Activated CD8-positive, alpha-beta memory T cell treated with anti-CD3 and anti-CD28 coated beads for 24 hours (primary cell): ENCODE measurements at regions not wholly inside any gene's neighbourhood (a gene's known extent, or its start where the extent isn't known, plus 50 kb on each side); places are given as distances from the start of the nearest gene placed in this dataset.
"Not testable (repeated sequence)": the region's sequence is repeated elsewhere in the genome, so short reads cannot be mapped to it uniquely, and the experiment has no call there.

Experiments
- DNase-seq: peaks from one replicate; pipeline ENCODE4 v3.0.0-alpha.2; 2020

- not testable (repeated sequence) for DNase-seq
Observed at GRCh38 chr22:22117864-22118544, 126.6 kb upstream of the VPREB1 start.

GRCh38 chr22:22116997-22117770 is 127.4 kb upstream of the VPREB1 start:
- not testable (repeated sequence) for DNase-seq

GRCh38 chr22:22113701-22114100 is 130.9 kb upstream of the VPREB1 start:
- DNase-seq, result no peak

- DNase-seq, result no peak
Observed at GRCh38 chr22:22112533-22113294, 130.1 kb upstream of the TOP3B start.

- no peak for DNase-seq
Observed at GRCh38 chr22:22111983-22112382, 129.4 kb upstream of the TOP3B start.

- DNase-seq, result no peak
Observed at GRCh38 chr22:22111267-22111751, 128.7 kb upstream of the TOP3B start.

- no peak for DNase-seq
Observed at GRCh38 chr22:22110548-22111266, 128.1 kb upstream of the TOP3B start.

GRCh38 chr22:22109693-22110466 is 127.3 kb upstream of the TOP3B start:
- DNase-seq, result no peak

- DNase-seq, result no peak
Observed at GRCh38 chr22:22106855-22107254, 124.3 kb upstream of the TOP3B start.

- DNase-seq, result no peak
Observed at GRCh38 chr22:22105364-22105763, 122.8 kb upstream of the TOP3B start.

GRCh38 chr22:22103078-22103875 is 120.7 kb upstream of the TOP3B start:
- DNase-seq, result no peak

GRCh38 chr22:22099833-22100812 is 117.5 kb upstream of the TOP3B start:
- DNase-seq, result no peak

GRCh38 chr22:22099194-22099486 is 116.6 kb upstream of the TOP3B start:
- DNase-seq, result no peak

GRCh38 chr22:22098457-22099193 is 116.0 kb upstream of the TOP3B start:
- no peak for DNase-seq

GRCh38 chr22:22097727-22098228 is 115.2 kb upstream of the TOP3B start:
- DNase-seq, result no peak

- DNase-seq, result no peak
Observed at GRCh38 chr22:22094921-22095320, 112.3 kb upstream of the TOP3B start.

- DNase-seq, result no peak
Observed at GRCh38 chr22:22094514-22094913, 111.9 kb upstream of the TOP3B start.

- DNase-seq, result no peak
Observed at GRCh38 chr22:22093743-22094142, 111.2 kb upstream of the TOP3B start.

GRCh38 chr22:22092974-22093373 is 110.4 kb upstream of the TOP3B start:
- DNase-seq, result no peak
